ENCODE measurements at regions not wholly inside any gene's neighbourhood (a gene's known extent, or its start where the extent isn't known, plus 50 kb on each side); places are given as distances from the start of the nearest gene placed in this dataset.

GRCh38 chr12:83859021-83859420 is 1053.6 kb downstream of the SLC6A15 start:
- TF ChIP-seq ZNF398 (tag by site-specific recombination; IDR thresholded peaks at IDR 0.05): no peak
- no peak for TF ChIP-seq ATF2 (tag by site-specific recombination; IDR thresholded peaks at IDR 0.05; ENCODE audit: low read depth)
- no peak for TF ChIP-seq SP2 (tag by site-specific recombination; IDR thresholded peaks at IDR 0.05)
- TF ChIP-seq CTCF (tag by site-specific recombination; IDR thresholded peaks at IDR 0.05): no peak
- TF ChIP-seq ZNF274 (IDR thresholded peaks at IDR 0.05; ENCODE audit: low read length): no peak
- no peak for TF ChIP-seq ZNF274 (tag by site-specific recombination; IDR thresholded peaks at IDR 0.05; ENCODE audit: borderline replicate concordance)
- no peak for TF ChIP-seq ZNF639 (tag by site-specific recombination; IDR thresholded peaks at IDR 0.05)
